ENCODE measurements at regions not wholly inside any gene's neighbourhood (a gene's known extent, or its start where the extent isn't known, plus 50 kb on each side); places are given as distances from the start of the nearest gene placed in this dataset.

GRCh38 chr10:28769091-28769604, 91.8 kb downstream of the BAMBI start:
- TF ChIP-seq CTCF (IDR thresholded peaks at IDR 0.05; ENCODE audit: low read depth, low read length, poor library complexity, severe bottlenecking) (no peak), EZH2phosphoT487 (IDR thresholded peaks at IDR 0.05; ENCODE audit: borderline replicate concordance, low read length) (no peak)

All from DOHH2 (cell line).